B cell (primary cell): ENCODE measurements at regions not wholly inside any gene's neighbourhood (a gene's known extent, or its start where the extent isn't known, plus 50 kb on each side); places are given as distances from the start of the nearest gene placed in this dataset.

Experiments used
- ATAC-seq: fragments of 200-7000 bp; cut with Tn5 transposase; one replicate; pipeline ENCODE4 v1.10.0; 2021; ENCODE audit warnings: low read depth, mild to moderate bottlenecking, moderate number of reproducible peaks, moderate library complexity
- CTCF ChIA-PET: fragments of 350-600 bp; sonication (Branson Sonifier 250); formaldehyde crosslinking; loops from one replicate; lab custom pipeline; 2021; ENCODE audit warnings: antibody characterized with exemption, inconsistent platforms; lab: Charles Lee
- POLR2A ChIA-PET: fragments of 350-600 bp; sonication (Branson Sonifier 250); formaldehyde crosslinking; loops from one replicate; lab custom pipeline; 2021; ENCODE audit warnings: antibody characterized with exemption; lab: Charles Lee
- DNase-seq: peaks from one replicate; pipeline ENCODE4 v3.0.0; 2013
- H2AFZ ChIP-seq: 2 replicates; pipeline ENCODE4 v1.6.1; 2012; ENCODE audit warnings: mild to moderate bottlenecking, low read depth, low read length; ENCODE audit not compliant: insufficient read depth, poor library complexity, severe bottlenecking
- H3K27ac ChIP-seq, 2 donors: 1 replicate in 1 of 2; 2 replicates in 1 of 2; pipeline ENCODE4 v1.5.1; 2012 to 2013; ENCODE audit warnings: low read length in 2 of 2, mild to moderate bottlenecking in 2 of 2, moderate library complexity in 1 of 2
- H3K27me3 ChIP-seq, 4 experiments: fragments of 200-600 bp in 1 of 4; sonication (generic) in 1 of 4; replicated peaks in 1 of 4; 1 replicate in 2 of 4; 2 replicates in 2 of 4; pipeline versions ENCODE4 v1.6.1 to v1.7.0; 2013 to 2016; ENCODE audit warnings: low read length in 3 of 4, mild to moderate bottlenecking in 2 of 4, mixed read lengths in 1 of 4, moderate library complexity in 1 of 4; ENCODE audit not compliant: insufficient read depth in 4 of 4, control insufficient read depth in 3 of 4; ENCODE audit errors: control extremely low read depth in 1 of 4
- H3K36me3 ChIP-seq, 2 experiments: replicated peaks in 1 of 2; 1 replicate in 1 of 2; 2 replicates in 1 of 2; pipeline versions ENCODE4 v1.6.1 to v1.7.1; 2013; ENCODE audit warnings: low read length in 1 of 2; ENCODE audit not compliant: insufficient read depth in 2 of 2, control insufficient read depth in 1 of 2; ENCODE audit errors: control extremely low read depth in 1 of 2, extremely low read depth in 1 of 2
- H3K4me1 ChIP-seq, 2 donors: fragments of 200-600 bp in 1 of 2; sonication (generic) in 1 of 2; 1 replicate in 1 of 2; 2 replicates in 1 of 2; pipeline versions ENCODE4 v1.5.1 to v1.6.1; 2013 to 2017; ENCODE audit warnings: low read length in 2 of 2; ENCODE audit not compliant: control insufficient read depth in 2 of 2, insufficient read depth in 2 of 2
- H3K4me2 ChIP-seq: replicated peaks from 2 replicates; pipeline ENCODE3; 2012; ENCODE audit warnings: mild to moderate bottlenecking, low read depth, low read length; ENCODE audit not compliant: poor library complexity, severe bottlenecking
- H3K4me3 ChIP-seq, 5 experiments: fragments of 200-600 bp in 1 of 5; sonication (generic) in 1 of 5; 1 replicate in 3 of 5; 2 replicates in 2 of 5; pipeline versions ENCODE4 v1.5.1 to v1.7.0; 2011 to 2016; ENCODE audit warnings: low read length in 4 of 5, mild to moderate bottlenecking in 4 of 5, low read depth in 2 of 5, control low read depth in 1 of 5, moderate library complexity in 1 of 5; ENCODE audit not compliant: insufficient read depth in 1 of 5; ENCODE audit errors: control extremely low read depth in 1 of 5, extremely low read depth in 1 of 5
- H3K79me2 ChIP-seq: fragments of 200-600 bp; sonication (generic); one replicate; pipeline ENCODE4 v1.6.0; 2016; ENCODE audit warnings: low read length; ENCODE audit not compliant: control insufficient read depth, insufficient read depth
- H3K9ac ChIP-seq: fragments of 200-600 bp; sonication (generic); 2 replicates; pipeline ENCODE4 v1.6.1; 2017; ENCODE audit warnings: mild to moderate bottlenecking, low read length, moderate library complexity
- H3K9me3 ChIP-seq, 3 donors: one replicate each; pipeline versions ENCODE4 v1.6.1 to v1.7.1; 2013; ENCODE audit warnings: low read length in 2 of 3; ENCODE audit not compliant: control insufficient read depth in 2 of 3, insufficient read depth in 1 of 3; ENCODE audit errors: control extremely low read depth in 1 of 3
- H4K20me1 ChIP-seq: 2 replicates; pipeline ENCODE4 v1.6.0; 2012; ENCODE audit warnings: mild to moderate bottlenecking, low read length; ENCODE audit not compliant: insufficient read depth, control insufficient read depth, poor library complexity, severe bottlenecking
- H3K27ac Mint-ChIP-seq: one replicate; pipeline ENCODE4 v1.8.0; 2021; ENCODE audit warnings: mixed read lengths
- H3K27me3 Mint-ChIP-seq: one replicate; pipeline ENCODE4 v1.8.0; 2021; ENCODE audit warnings: mixed read lengths
- H3K4me1 Mint-ChIP-seq: one replicate; pipeline ENCODE4 v1.8.0; 2021; ENCODE audit warnings: mixed read lengths
- H3K4me3 Mint-ChIP-seq: one replicate; pipeline ENCODE4 v1.8.0; 2021; ENCODE audit warnings: mixed read lengths
- H3K9me3 Mint-ChIP-seq: one replicate; pipeline ENCODE4 v1.8.0; 2022; ENCODE audit warnings: mixed read lengths; ENCODE audit not compliant: insufficient read depth
- CTCF ChIP-seq: fragments of 200-600 bp; IDR thresholded peaks from one replicate; pipeline ENCODE4 v1.8.0; 2022; ENCODE audit warnings: antibody characterized with exemption, mild to moderate bottlenecking
- EZH2 ChIP-seq: IDR thresholded peaks from 2 replicates; pipeline ENCODE4 v1.6.1; 2012; ENCODE audit warnings: borderline replicate concordance, low read depth, mild to moderate bottlenecking, moderate library complexity, low read length; ENCODE audit not compliant: insufficient read depth, poor library complexity, severe bottlenecking
- WGBS: methylation state at CpG from one replicate; pipeline ENCODE4 v1.1.5; 2013; ENCODE audit warnings: missing lambda C conversion rate; ENCODE audit not compliant: insufficient coverage; 5-methylcytosine and 5-hydroxymethylcytosine counted together
- intact Hi-C: fragments of 100-400 bp; cut with micrococcal nuclease; formaldehyde crosslinking; loops from one replicate; pipeline ENCODE4 v1.10.0; 2022

GRCh38 chr6:95660544-95660943 lies 83.2 kb downstream of the MANEA start:
- H3K27ac Mint-ChIP-seq, result no peak overlapping the region
- no peak overlapping the region for H3K4me3 Mint-ChIP-seq
- 80% methylated on average over 1 of the region's 4 CpGs for WGBS
- TF ChIP-seq CTCF (no peak), EZH2 (no peak)
- ChIA-PET POLR2A (no interaction called here), CTCF (no interaction called here)
- no peaks in the 10 kb centered on the region for H3K27me3 Mint-ChIP-seq
- no peaks in the 10 kb centered on the region for H3K36me3 ChIP-seq
- no peaks in the 10 kb centered on the region for H3K27me3 ChIP-seq
- no peaks in the 10 kb centered on the region for H4K20me1 ChIP-seq
- ATAC-seq (no peak), DNase-seq (no peak)
- H3K27ac ChIP-seq, result no peak overlapping the region
- peaks cover 0 to 3% (median 2%) of the 10 kb centered on the region in 3 donors for H3K9me3 ChIP-seq
- H3K4me2 ChIP-seq, result no peak overlapping the region
- no peak overlapping the region for H2AFZ ChIP-seq
- no peak overlapping the region for H3K4me3 ChIP-seq
- H3K9ac ChIP-seq, result no peak overlapping the region
- no peaks in the 10 kb centered on the region for H3K4me1 ChIP-seq
- intact Hi-C loops, result no loop called here
- no peaks in the 10 kb centered on the region for H3K79me2 ChIP-seq
- no peaks in the 10 kb centered on the region for H3K4me1 Mint-ChIP-seq
- peaks cover 11% of the 10 kb centered on the region for H3K9me3 Mint-ChIP-seq

GRCh38 chr6:95670011-95670463 lies 92.7 kb downstream of the MANEA start:
- Mint-ChIP-seq H3K27me3 (no peaks in the 10 kb centered on the region), H3K4me3 (no peak overlapping the region), H3K27ac (no peak overlapping the region), H3K4me1 (no peaks in the 10 kb centered on the region), H3K9me3 (peaks cover 2% of the 10 kb centered on the region)
- intact Hi-C loops, result no loop called here
- Histone ChIP-seq H3K36me3 (no peaks in the 10 kb centered on the region), H3K27me3 (no peaks in the 10 kb centered on the region), H3K4me3 (no peak overlapping the region), H3K27ac (no peak overlapping the region), H3K9me3 (peaks cover 0 to 10% (median 0%) of the 10 kb centered on the region in 3 donors), H2AFZ (no peak overlapping the region), H3K9ac (no peak overlapping the region), H3K4me2 (no peak overlapping the region), H4K20me1 (no peaks in the 10 kb centered on the region), H3K79me2 (no peaks in the 10 kb centered on the region), H3K4me1 (no peaks in the 10 kb centered on the region)
- ATAC-seq (no peak), DNase-seq (no peak)
- ChIA-PET CTCF (no interaction called here), POLR2A (no interaction called here)
- WGBS, result 95% methylated on average over 24 of the region's 26 CpGs
- TF ChIP-seq CTCF, result no peak
- TF ChIP-seq EZH2, result no peak
